GM21723 (cell line): ENCODE measurements at regions not wholly inside any gene's neighbourhood (a gene's known extent, or its start where the extent isn't known, plus 50 kb on each side); places are given as distances from the start of the nearest gene placed in this dataset.
A peak's percentile ranks its signal among the peaks of the same experiment; 100 is the strongest.

Experiments
- ATAC-seq: cut with Tn5 transposase; IDR thresholded peaks from one replicate; pipeline ENCODE4 v1.9.1; 2021; ENCODE audit warnings: mild to moderate bottlenecking, moderate library complexity; ENCODE audit not compliant: unreplicated experiment

- peak; percentile 77 for ATAC-seq
Observed at GRCh38 chr2:134154246-134154645, 99.6 kb upstream of the MGAT5 start.

DNA sequence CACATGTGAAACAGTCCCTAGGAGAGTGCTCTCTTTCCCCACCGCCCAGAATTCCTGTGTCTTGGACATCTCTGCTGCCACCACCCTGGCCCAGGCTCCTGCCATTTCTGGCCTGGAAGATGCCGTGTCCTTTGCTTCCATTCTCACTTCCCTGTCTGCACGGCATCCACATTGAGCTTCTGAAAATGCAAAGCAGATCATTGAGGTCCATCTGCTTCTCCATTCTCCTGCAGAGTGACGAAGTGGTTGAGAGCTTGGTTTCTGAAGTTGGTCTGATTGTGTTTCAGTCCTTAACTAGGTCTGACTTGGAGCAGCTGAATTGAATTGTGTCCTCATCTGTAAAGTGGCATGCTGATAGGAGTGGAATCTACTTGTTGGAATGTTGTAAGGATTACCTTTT is 98.7 kb upstream of the MGAT5 start:
- ATAC-seq, result peak; percentile 83

DNA sequence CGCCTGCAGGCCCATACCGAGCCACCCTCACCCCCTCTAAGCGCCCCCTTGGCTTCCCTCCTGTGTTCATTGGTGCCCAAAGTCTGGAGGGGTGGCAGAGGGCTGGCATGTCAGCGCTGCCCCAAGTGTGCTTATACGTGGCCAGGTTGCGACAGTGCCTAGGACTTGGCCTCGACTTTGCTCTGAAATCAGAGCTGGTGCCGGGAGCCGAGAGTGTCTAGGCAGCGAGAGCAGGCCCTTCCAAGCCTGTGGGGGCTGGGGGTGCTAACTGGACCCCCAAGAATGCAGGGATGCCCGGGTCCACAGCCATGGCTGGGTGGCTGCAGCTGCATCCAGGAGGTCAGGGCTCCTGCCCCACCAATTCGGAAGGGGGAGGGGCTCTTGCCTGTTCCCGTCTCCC is 95.6 kb upstream of the MGAT5 start:
- no peak for ATAC-seq

GRCh38 chr2:134161170-134161547 is 92.7 kb upstream of the MGAT5 start:
- ATAC-seq, result no peak

- no peak for ATAC-seq
Observed at GRCh38 chr2:134163336-134163735, 90.5 kb upstream of the MGAT5 start.

- ATAC-seq, result no peak
Observed at GRCh38 chr2:134164306-134164705, 89.6 kb upstream of the MGAT5 start.

DNA sequence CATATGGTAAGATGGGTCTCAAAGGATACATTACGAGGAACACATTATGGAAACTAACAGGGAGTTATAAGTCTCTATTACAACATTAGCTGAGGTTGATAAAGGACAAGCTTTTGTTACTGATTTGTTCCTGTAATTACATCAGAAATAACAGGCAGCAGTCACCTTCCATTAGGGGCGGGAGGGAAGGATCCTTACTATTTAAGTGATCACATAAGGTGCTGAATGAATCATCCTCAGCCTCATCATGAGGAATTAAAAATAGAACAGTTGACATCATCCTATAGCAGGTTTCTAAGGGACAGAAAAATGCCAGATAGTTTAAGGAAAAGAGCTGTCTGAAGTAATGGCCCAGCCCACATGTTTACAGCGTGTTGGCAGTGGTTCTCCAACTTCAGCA is 86.9 kb upstream of the MGAT5 start:
- ATAC-seq, result no peak

GRCh38 chr2:134169788-134170187 is 84.1 kb upstream of the MGAT5 start:
- ATAC-seq, result peak; percentile 54

DNA sequence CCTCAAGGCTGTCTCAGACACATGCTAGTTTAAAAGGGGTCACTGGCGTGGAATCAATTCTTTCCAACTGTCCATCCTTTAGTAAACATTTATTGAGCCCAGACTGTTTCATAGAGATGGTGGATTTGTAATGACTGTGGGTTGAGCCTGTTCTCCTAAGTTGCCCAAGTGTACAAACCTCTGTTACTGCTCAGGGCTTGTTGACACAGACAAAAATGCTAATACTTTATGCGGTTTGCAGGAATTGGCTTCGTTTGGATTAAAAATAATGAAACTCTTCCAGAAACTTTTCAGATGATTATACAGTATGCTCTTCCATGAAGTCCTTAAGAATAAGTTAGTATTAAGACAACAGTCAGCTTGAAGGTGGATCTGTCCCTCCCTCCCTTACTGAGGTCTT is 83.6 kb upstream of the MGAT5 start:
- ATAC-seq, result peak; percentile 12

DNA sequence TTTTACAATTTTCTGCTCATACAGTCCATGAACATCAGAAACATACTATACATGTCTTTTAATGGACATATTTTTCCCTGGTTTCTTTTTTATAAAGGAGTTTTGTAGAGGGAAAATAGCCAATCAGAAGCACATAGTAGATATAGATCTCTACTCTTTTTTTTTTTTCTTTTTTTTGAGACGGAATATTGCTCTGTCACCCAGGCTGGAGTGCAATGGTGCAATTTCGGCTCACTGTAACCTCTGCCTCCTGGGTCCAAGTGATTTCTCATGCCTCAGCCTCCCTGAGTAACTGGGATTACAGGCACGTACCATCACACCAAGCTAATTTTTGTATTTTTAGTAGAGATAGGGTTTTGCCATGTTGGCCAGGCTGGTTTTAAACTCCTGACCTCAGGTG is 83.2 kb upstream of the MGAT5 start:
- no peak for ATAC-seq

DNA sequence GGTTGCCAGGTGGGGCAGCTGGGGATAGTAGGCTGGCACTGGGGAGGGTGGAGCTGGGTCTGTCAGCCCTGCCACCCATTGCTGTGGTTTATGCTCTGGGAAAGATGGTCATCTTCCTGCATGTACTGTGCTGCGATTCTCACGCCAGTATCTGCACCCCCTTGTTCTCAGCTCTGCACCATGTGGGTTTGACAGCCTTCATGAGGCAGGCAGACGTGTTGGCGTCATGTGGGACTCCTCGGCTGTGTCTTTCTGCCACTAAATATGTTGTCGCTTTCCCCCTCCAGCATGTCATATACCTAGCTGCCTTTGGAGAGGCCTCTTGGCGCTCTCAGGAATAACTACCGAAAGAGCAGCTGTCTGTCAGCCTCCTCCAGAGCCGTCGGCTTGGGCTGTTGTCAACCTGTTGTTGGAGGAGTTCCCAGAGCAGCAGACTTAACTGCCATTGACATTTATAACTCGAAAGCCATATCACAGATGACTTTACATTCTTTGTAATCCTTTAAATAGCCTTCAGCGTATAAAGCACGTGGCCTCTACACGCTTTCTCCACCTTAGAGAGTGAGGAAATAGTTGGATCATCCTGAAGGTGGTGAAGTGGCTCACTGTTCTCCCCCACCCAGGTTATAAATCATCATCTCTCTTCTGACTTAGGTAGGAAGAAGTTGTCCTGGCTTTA is 80.4 kb upstream of the MGAT5 start:
- ATAC-seq, result no peak

- ATAC-seq, result no peak
Observed at GRCh38 chr2:134174711-134175110, 79.2 kb upstream of the MGAT5 start.

- ATAC-seq, result no peak
Observed at GRCh38 chr2:134175834-134176233, 78.0 kb upstream of the MGAT5 start.

- no peak for ATAC-seq
Observed at GRCh38 chr2:134177351-134177931, 76.4 kb upstream of the MGAT5 start.

DNA sequence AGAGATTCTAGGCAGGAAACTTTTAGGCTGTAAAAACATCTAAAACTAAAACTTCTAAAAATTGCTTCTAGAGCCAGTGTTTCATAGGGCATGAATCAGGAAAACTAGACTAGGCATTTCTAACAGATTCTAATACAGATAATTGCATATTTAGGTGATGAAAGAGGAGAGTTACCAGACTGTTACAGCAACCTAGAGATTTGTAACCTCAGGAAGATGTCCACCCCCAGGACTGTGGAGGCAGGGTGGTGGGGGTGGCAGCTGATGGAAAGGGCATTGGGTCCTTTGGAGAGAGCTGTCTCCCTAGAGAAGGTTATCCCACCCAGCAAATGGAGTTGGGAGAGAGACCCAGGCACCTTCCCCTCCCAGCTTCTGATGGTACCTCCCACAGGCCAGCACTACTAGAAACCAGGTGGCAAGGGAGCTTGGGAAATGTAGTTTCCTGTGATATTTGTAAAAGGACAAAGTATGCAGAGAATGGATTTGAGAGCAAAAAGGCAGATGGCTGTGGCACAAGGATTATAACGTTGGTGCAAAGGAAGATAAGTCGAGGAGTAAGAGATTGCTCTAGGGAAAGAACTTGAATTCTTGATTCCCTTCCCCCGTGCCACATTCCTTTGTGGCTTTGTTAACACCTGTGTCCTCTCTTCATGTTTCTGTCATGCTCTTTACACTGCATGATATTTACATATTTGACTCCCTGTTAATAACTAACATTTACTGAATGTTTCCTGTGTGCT is 75.6 kb upstream of the MGAT5 start:
- ATAC-seq, result no peak

- peak; percentile 79 for ATAC-seq
Observed at GRCh38 chr2:134181219-134181618, 72.7 kb upstream of the MGAT5 start.

GRCh38 chr2:134183679-134184078 is 70.2 kb upstream of the MGAT5 start:
- ATAC-seq, result no peak

- no peak for ATAC-seq
Observed at GRCh38 chr2:134185639-134186038, 68.2 kb upstream of the MGAT5 start.

- no peak for ATAC-seq
Observed at GRCh38 chr2:134189009-134189720, 64.7 kb upstream of the MGAT5 start.

- ATAC-seq, result no peak
Observed at GRCh38 chr2:134190062-134190806, 63.6 kb upstream of the MGAT5 start.

- no peak for ATAC-seq
Observed at GRCh38 chr2:134190807-134191203, 63.1 kb upstream of the MGAT5 start.
